ENCODE measurements at regions not wholly inside any gene's neighbourhood (a gene's known extent, or its start where the extent isn't known, plus 50 kb on each side); places are given as distances from the start of the nearest gene placed in this dataset.

DNA sequence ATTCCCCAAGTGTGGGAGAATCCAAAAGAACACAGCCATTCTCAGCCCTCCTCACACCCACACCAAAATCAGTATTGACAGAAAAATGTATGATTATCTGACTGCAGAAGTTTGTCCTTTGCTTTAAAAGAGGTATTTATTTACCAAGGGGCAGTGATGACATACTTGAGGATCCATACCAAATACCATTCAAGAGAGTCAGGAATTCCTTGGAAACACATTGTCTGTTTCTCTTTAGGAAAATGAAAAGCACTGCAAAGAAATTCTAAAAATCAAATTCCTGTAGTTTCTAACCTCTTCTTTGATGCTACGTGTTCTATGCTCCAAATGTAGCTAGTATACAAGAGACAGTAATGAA lies 509.6 kb upstream of the CXADR start:
- H3K4me1 ChIP-seq (ENCODE audit: low read depth) = no peaks in the 10 kb centered on the region
- DNase-seq (no peak), ATAC-seq (no peak)
- no peak overlapping the region for H3K4me3 ChIP-seq
- no peaks in the 10 kb centered on the region for H3K9me3 ChIP-seq
- TF ChIP-seq, protein P1, sequence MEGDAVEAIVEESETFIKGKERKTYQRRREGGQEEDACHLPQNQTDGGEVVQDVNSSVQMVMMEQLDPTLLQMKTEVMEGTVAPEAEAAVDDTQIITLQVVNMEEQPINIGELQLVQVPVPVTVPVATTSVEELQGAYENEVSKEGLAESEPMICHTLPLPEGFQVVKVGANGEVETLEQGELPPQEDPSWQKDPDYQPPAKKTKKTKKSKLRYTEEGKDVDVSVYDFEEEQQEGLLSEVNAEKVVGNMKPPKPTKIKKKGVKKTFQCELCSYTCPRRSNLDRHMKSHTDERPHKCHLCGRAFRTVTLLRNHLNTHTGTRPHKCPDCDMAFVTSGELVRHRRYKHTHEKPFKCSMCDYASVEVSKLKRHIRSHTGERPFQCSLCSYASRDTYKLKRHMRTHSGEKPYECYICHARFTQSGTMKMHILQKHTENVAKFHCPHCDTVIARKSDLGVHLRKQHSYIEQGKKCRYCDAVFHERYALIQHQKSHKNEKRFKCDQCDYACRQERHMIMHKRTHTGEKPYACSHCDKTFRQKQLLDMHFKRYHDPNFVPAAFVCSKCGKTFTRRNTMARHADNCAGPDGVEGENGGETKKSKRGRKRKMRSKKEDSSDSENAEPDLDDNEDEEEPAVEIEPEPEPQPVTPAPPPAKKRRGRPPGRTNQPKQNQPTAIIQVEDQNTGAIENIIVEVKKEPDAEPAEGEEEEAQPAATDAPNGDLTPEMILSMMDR (IDR thresholded peaks at IDR 0.05) = no peak
- no peaks in the 10 kb centered on the region for H3K36me3 ChIP-seq (ENCODE audit: low read depth)
- intact Hi-C loops (cut with DNase I, micrococcal nuclease) = no loop called here

DNA sequence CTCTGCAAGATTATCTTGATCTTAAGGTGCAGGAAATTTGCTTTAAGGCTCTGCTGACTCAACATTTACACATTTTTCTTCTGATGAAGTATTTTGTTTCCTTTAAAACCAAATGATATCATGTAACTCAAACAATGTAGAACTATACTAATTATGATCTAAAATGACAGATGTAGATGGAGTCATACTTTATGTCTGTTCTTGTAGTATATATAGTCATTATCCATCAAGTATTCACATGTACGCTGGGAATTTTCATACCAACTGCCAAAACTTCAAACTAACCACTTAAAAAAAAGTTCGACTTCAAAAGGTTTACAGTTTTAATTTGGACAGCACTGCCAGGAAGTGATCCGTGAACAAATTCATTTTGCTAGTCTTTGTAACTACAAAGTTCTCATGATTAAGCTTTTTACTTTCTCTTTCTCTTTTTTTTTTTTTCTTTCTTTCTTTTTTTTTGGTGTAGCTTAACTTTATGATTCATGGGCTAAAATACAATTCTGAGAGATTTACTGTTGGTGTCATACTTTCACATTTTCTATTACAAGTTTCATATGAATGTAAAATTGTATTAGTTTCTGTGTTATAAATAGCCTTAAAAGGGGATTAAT lies 509.0 kb upstream of the CXADR start:
- H3K36me3 ChIP-seq (ENCODE audit: low read depth) = no peaks in the 10 kb centered on the region
- no peaks in the 10 kb centered on the region for H3K4me1 ChIP-seq (ENCODE audit: low read depth)
- ATAC-seq (no peak), DNase-seq (no peak)
- TF ChIP-seq, protein P1 (IDR thresholded peaks at IDR 0.05) = no peak
- H3K9me3 ChIP-seq = no peaks in the 10 kb centered on the region
- H3K4me3 ChIP-seq = no peak overlapping the region
- intact Hi-C loops (cut with DNase I, micrococcal nuclease) = no loop called here

DNA sequence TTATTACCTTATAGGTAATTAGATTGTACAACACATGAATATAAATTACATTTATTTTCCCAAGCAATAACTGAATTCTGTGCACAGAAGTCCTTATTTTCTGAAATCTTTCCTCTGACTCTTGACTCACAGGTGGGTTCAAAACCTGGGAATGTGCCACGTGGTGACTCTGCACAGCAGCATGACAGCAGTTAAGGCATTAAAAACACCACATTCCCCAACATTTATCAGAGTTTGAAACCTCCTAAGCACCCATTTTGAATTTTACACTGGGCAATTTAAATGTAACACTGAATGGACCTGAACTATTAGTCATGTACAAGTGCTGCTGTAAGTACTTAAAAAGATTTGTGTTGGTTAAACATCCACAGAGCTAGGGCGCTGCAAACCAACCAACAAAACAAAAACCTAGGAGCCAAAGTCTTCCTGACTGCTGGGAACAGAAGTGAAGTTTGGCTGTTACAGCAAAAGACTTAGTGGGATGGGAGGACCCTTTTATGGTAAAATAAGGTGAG lies 480.6 kb upstream of the CXADR start:
- Histone ChIP-seq H3K4me1 (ENCODE audit: low read depth) (no peaks in the 10 kb centered on the region), H3K4me3 (no peak overlapping the region), H3K9me3 (no peaks in the 10 kb centered on the region), H3K36me3 (ENCODE audit: low read depth) (no peaks in the 10 kb centered on the region)
- ATAC-seq (no peak), DNase-seq (no peak)
- intact Hi-C loops (cut with DNase I, micrococcal nuclease) = no loop called here
- TF ChIP-seq, protein P1 (IDR thresholded peaks at IDR 0.05) = no peak

DNA sequence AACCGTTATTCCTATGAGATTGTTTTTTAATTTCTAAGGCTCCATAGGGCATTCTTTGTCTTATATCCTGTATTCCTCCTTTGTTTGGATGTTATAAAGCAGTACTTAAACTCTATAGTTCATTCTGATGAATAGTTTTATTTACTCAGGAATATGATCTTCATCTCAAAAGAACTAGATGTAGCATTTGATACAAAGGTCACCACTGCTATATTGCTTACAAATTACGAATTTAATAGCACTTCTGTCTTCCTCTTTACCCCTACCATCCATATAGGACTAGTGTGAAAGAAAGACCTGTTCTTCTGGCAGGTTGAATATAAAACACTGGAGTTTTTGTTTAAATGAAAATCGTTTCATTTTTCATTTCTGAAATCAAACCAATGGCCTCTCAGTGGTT lies 468.1 kb upstream of the CXADR start:
- ATAC-seq (no peak), DNase-seq (no peak)
- intact Hi-C loops (cut with DNase I, micrococcal nuclease) = no loop called here
- Histone ChIP-seq H3K4me1 (ENCODE audit: low read depth) (no peaks in the 10 kb centered on the region), H3K36me3 (ENCODE audit: low read depth) (no peaks in the 10 kb centered on the region), H3K9me3 (no peaks in the 10 kb centered on the region), H3K4me3 (no peak overlapping the region)
- TF ChIP-seq, protein P1 (IDR thresholded peaks at IDR 0.05) = no peak

DNA sequence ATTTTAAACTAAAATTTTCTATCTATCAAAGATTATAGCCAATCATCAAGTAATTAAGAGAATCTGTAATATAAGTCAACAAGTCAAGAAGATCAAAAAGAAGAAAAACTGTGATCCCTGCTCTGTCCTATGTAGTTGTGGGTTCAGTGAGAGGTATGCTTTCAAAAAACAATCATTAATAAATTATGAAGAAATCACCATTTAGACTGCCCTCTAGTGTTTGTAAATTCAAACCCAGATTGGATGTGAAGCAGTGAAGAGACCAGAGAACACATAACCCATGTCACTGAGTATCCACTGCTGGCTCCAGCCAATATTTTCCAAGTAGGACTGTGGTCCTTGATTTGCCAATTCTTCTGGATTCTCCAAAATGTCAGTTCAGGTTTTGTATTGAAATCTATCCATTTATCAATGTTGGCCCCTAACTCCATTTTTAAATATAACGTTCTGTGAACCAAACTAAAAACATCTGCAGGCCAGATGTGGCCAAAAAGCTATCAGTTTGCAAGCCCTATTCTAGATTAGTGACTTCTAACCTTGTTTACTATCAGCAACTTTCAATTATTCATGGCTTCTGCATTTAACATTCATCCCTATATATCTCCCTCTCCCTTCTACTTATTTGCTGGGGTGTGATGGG lies 467.5 kb upstream of the CXADR start:
- intact Hi-C loops (cut with DNase I, micrococcal nuclease) = no loop called here
- Histone ChIP-seq H3K9me3 (no peaks in the 10 kb centered on the region), H3K4me1 (ENCODE audit: low read depth) (no peaks in the 10 kb centered on the region), H3K36me3 (ENCODE audit: low read depth) (no peaks in the 10 kb centered on the region), H3K4me3 (no peak overlapping the region)
- DNase-seq (no peak), ATAC-seq (no peak)
- TF ChIP-seq, protein P1 (IDR thresholded peaks at IDR 0.05) = no peak

Data from mucosa of descending colon (tissue), 3 donors.